Caco-2 (cell line): ENCODE measurements at regions not wholly inside any gene's neighbourhood (a gene's known extent, or its start where the extent isn't known, plus 50 kb on each side); places are given as distances from the start of the nearest gene placed in this dataset.

ENCODE experiments used
- BruUV-seq: library from RNA; stranded (reverse); fragments of 400-500 nt; replicated peaks from 2 replicates; lab custom pipeline; 2021; lab: Mats Ljungman, UMichigan
- CTCF ChIA-PET: fragments of 300-600 bp; sonication (Branson Sonifier 250); formaldehyde crosslinking; loops from one replicate; lab custom pipeline; 2022; ENCODE audit warnings: antibody characterized with exemption; lab: Charles Lee
- POLR2A ChIA-PET: fragments of 300-600 bp; sonication (Branson Sonifier 250); formaldehyde crosslinking; loops from one replicate; lab custom pipeline; 2022; ENCODE audit warnings: antibody characterized with exemption; lab: Charles Lee
- DNase-seq, 2 experiments: peaks; one replicate each; pipeline versions ENCODE4 v3.0.0 to v3.0.0-alpha.2; 2020 to 2022
- H3K27me3 ChIP-seq: replicated peaks from 2 replicates; pipeline ENCODE4 v1.6.0; 2011; ENCODE audit warnings: low read length; ENCODE audit not compliant: control insufficient read depth, insufficient read depth
- H3K36me3 ChIP-seq: 2 replicates; pipeline ENCODE4 v1.5.1; 2011; ENCODE audit warnings: low read length; ENCODE audit not compliant: control insufficient read depth, insufficient read depth
- H3K4me1 ChIP-seq: fragments of 250-450 bp; sonication (Bioruptor Pico); 2 replicates; pipeline ENCODE4 v1.5.1; 2020; ENCODE audit warnings: mild to moderate bottlenecking
- H3K4me3 ChIP-seq: 2 replicates; pipeline ENCODE4 v1.5.1; 2011; ENCODE audit warnings: low read depth, mild to moderate bottlenecking, control low read depth, low read length
- H3K9me3 ChIP-seq: fragments of 250-450 bp; sonication (Bioruptor Pico); 2 replicates; pipeline ENCODE4 v1.5.1; 2020; ENCODE audit warnings: mild to moderate bottlenecking, moderate library complexity
- H3K27ac Mint-ChIP-seq: one replicate; pipeline ENCODE4 v1.8.0; 2022; ENCODE audit warnings: mixed read lengths; ENCODE audit not compliant: unreplicated experiment
- H3K27me3 Mint-ChIP-seq: one replicate; pipeline ENCODE4 v1.8.0; 2022; ENCODE audit warnings: mixed read lengths; ENCODE audit not compliant: insufficient read depth, unreplicated experiment
- H3K36me3 Mint-ChIP-seq: one replicate; pipeline ENCODE4 v1.8.0; 2022; ENCODE audit warnings: mild to moderate bottlenecking, mixed read lengths; ENCODE audit not compliant: insufficient read depth, unreplicated experiment
- H3K4me1 Mint-ChIP-seq: one replicate; pipeline ENCODE4 v1.8.0; 2022; ENCODE audit warnings: low read depth, mixed read lengths; ENCODE audit not compliant: unreplicated experiment
- H3K4me3 Mint-ChIP-seq: one replicate; pipeline ENCODE4 v1.8.0; 2022; ENCODE audit warnings: mild to moderate bottlenecking, moderate library complexity, mixed read lengths; ENCODE audit not compliant: unreplicated experiment
- H3K9me3 Mint-ChIP-seq: one replicate; pipeline ENCODE4 v1.8.0; 2022; ENCODE audit warnings: mixed read lengths; ENCODE audit not compliant: unreplicated experiment
- intact Hi-C: fragments of 100-400 bp; cut with micrococcal nuclease; formaldehyde crosslinking; loops from one replicate; pipeline ENCODE4 v1.10.0; 2022; ENCODE audit not compliant: unreplicated experiment
- TF ChIP-seq, protein P1 (sequence below), 2 experiments: fragments of 200-600 bp in 1 of 2; IDR thresholded peaks; 1 replicate in 1 of 2; 2 replicates in 1 of 2; pipeline versions ENCODE4 v1.5.1 to v1.8.0; 2011 to 2022; ENCODE audit warnings: antibody characterized with exemption in 1 of 2, control low read depth in 1 of 2, inconsistent platforms in 1 of 2, low read depth in 1 of 2, low read length in 1 of 2, mild to moderate bottlenecking in 1 of 2, moderate library complexity in 1 of 2; ENCODE audit not compliant: insufficient read depth in 1 of 2, severe bottlenecking in 1 of 2, unreplicated experiment in 1 of 2

DNA sequence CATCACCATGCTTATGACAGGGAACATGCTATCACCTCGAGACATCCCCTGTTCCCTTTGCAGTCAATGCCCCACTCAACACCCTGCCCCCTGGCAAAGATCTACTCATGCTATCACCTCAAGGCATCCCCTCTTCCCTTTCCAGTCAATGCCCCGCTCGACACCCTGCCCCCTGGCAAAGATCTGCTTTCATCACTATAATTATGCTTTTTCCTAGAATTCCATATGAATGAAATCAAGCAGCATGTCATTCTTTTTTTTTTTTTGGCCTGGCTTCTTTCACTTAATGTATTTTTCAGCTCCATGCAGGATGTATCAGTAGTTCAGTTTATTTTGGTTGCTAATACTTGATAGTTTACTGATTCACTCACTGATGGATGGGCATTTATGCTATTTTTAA is 554.9 kb downstream of the CDH26 start:
- CTCF ChIA-PET: no interaction called here

DNA sequence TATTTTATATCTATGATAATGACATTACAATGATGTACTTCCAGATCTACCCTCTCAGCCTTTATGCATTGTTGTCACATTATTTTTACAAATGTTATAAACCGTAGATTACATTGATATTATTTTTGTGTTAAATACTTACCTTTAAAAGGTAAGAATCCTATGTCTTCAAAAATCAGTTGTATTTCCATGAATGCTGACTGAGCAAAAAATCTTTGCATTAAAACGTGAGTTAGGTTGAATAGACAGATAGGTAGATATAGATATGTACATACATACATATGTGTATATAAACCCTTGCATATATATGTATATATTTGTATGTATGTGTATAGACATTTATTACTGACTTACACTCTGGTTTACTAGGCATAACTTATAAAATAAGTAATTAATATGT is 558.2 kb downstream of the CDH26 start:
- no peaks in the 10 kb centered on the region for H3K9me3 ChIP-seq
- no peaks in the 10 kb centered on the region for H3K36me3 ChIP-seq
- DNase-seq: no peak
- H3K4me3 ChIP-seq: no peak overlapping the region
- ChIA-PET CTCF (no interaction called here), POLR2A (no interaction called here)
- H3K4me1 ChIP-seq: peaks cover 10% of the 10 kb centered on the region
- H3K4me1 Mint-ChIP-seq: peaks cover 13% of the 10 kb centered on the region
- H3K4me3 Mint-ChIP-seq: no peak overlapping the region
- TF ChIP-seq, protein P1, sequence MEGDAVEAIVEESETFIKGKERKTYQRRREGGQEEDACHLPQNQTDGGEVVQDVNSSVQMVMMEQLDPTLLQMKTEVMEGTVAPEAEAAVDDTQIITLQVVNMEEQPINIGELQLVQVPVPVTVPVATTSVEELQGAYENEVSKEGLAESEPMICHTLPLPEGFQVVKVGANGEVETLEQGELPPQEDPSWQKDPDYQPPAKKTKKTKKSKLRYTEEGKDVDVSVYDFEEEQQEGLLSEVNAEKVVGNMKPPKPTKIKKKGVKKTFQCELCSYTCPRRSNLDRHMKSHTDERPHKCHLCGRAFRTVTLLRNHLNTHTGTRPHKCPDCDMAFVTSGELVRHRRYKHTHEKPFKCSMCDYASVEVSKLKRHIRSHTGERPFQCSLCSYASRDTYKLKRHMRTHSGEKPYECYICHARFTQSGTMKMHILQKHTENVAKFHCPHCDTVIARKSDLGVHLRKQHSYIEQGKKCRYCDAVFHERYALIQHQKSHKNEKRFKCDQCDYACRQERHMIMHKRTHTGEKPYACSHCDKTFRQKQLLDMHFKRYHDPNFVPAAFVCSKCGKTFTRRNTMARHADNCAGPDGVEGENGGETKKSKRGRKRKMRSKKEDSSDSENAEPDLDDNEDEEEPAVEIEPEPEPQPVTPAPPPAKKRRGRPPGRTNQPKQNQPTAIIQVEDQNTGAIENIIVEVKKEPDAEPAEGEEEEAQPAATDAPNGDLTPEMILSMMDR (IDR thresholded peaks at IDR 0.05; ENCODE audit: insufficient read depth in 1 of 2, low read depth in 1 of 2, low read length in 1 of 2, severe bottlenecking in 1 of 2, unreplicated experiment in 1 of 2): no peak
- no peaks in the 10 kb centered on the region for H3K36me3 Mint-ChIP-seq
- H3K27me3 ChIP-seq: no peaks in the 10 kb centered on the region
- peaks cover 11% of the 10 kb centered on the region for H3K27me3 Mint-ChIP-seq
- no peak overlapping the region for H3K27ac Mint-ChIP-seq
- intact Hi-C loops: no loop called here
- no peaks in the 10 kb centered on the region for H3K9me3 Mint-ChIP-seq
- BruUV-seq: no TSS peak

More for the DNA sequence above, 554.9 kb downstream of the CDH26 start:
- Mint-ChIP-seq H3K9me3 (no peaks in the 10 kb centered on the region), H3K27ac (no peak overlapping the region), H3K36me3 (no peaks in the 10 kb centered on the region), H3K4me1 (peaks cover 13% of the 10 kb centered on the region), H3K27me3 (peaks cover 19% of the 10 kb centered on the region), H3K4me3 (no peak overlapping the region)
- Histone ChIP-seq H3K9me3 (no peaks in the 10 kb centered on the region), H3K36me3 (no peaks in the 10 kb centered on the region), H3K4me3 (no peak overlapping the region), H3K27me3 (no peaks in the 10 kb centered on the region), H3K4me1 (peaks cover 10% of the 10 kb centered on the region)
- BruUV-seq: no TSS peak
- intact Hi-C loops: no loop called here
- POLR2A ChIA-PET: no interaction called here
- TF ChIP-seq, protein P1 (IDR thresholded peaks at IDR 0.05; ENCODE audit: insufficient read depth in 1 of 2, low read depth in 1 of 2, low read length in 1 of 2, severe bottlenecking in 1 of 2, unreplicated experiment in 1 of 2): no peak
- no peak for DNase-seq

DNA sequence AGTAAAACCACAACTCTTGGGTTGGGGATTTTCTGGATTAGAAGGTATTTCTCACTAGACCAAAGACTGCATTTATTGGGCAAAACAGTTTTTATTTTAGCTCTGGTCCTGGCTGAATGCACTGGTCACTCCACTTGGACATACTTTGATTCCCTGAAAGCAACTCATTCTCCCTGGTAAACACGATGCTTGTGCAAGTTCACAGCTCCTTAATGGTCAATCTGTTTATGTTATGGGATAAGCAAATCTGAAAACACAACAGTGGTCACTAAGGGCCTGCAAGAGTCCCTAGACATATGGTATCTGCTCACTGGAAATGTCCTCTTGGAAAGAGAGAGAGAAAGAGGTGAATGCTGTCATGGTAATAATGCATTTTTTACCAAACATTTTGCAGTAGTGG is 559.8 kb downstream of the CDH26 start:
- Histone ChIP-seq H3K9me3 (no peaks in the 10 kb centered on the region), H3K27me3 (no peaks in the 10 kb centered on the region), H3K36me3 (no peaks in the 10 kb centered on the region), H3K4me3 (no peak overlapping the region), H3K4me1 (peaks cover under 1% of the 10 kb centered on the region; the same call in 1 of the 2 replicates)
- no TSS peak for BruUV-seq
- Mint-ChIP-seq H3K36me3 (no peaks in the 10 kb centered on the region), H3K9me3 (no peaks in the 10 kb centered on the region), H3K4me3 (no peak overlapping the region), H3K27me3 (peaks cover 11% of the 10 kb centered on the region), H3K27ac (no peak overlapping the region), H3K4me1 (peaks cover 2% of the 10 kb centered on the region)
- intact Hi-C loops: no loop called here
- ChIA-PET POLR2A (no interaction called here), CTCF (no interaction called here)
- no peak for DNase-seq
- TF ChIP-seq, protein P1 (IDR thresholded peaks at IDR 0.05; ENCODE audit: insufficient read depth in 1 of 2, low read depth in 1 of 2, low read length in 1 of 2, severe bottlenecking in 1 of 2, unreplicated experiment in 1 of 2): no peak
